ENCODE measurements at regions not wholly inside any gene's neighbourhood (a gene's known extent, or its start where the extent isn't known, plus 50 kb on each side); places are given as distances from the start of the nearest gene placed in this dataset.

DNA sequence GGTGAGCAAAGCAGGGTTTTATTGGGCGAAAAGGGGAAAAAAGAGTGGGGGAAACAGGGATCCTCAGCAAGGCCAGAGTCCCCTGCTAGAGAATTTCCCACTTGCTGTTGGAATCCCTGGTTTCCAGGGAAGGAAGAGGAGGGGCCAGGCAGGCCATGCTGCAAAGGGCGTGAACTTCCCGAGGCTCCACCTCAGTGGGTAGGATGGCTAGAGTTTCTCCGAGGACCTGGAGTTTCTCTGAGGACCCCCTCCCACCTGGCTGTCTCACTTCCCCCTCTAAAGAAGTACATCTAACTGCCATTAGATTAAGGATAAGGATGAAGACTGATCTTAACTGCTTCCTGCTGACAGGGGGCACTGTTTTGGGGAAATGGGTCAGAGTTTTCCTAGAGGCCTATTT is 1239.3 kb upstream of the GJE1 start:
- no peak for TF ChIP-seq POLR2A (IDR thresholded peaks at IDR 0.05)
- TF ChIP-seq, protein P1, sequence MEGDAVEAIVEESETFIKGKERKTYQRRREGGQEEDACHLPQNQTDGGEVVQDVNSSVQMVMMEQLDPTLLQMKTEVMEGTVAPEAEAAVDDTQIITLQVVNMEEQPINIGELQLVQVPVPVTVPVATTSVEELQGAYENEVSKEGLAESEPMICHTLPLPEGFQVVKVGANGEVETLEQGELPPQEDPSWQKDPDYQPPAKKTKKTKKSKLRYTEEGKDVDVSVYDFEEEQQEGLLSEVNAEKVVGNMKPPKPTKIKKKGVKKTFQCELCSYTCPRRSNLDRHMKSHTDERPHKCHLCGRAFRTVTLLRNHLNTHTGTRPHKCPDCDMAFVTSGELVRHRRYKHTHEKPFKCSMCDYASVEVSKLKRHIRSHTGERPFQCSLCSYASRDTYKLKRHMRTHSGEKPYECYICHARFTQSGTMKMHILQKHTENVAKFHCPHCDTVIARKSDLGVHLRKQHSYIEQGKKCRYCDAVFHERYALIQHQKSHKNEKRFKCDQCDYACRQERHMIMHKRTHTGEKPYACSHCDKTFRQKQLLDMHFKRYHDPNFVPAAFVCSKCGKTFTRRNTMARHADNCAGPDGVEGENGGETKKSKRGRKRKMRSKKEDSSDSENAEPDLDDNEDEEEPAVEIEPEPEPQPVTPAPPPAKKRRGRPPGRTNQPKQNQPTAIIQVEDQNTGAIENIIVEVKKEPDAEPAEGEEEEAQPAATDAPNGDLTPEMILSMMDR (IDR thresholded peaks at IDR 0.05): no peak
